Neuron (in vitro differentiated cells): ENCODE measurements at regions not wholly inside any gene's neighbourhood (a gene's known extent, or its start where the extent isn't known, plus 50 kb on each side); places are given as distances from the start of the nearest gene placed in this dataset.
A peak's percentile ranks its signal among the peaks of the same experiment; 100 is the strongest.

ENCODE experiments used
- H2AFZ ChIP-seq: one replicate; pipeline ENCODE4 v1.6.1; 2013; ENCODE audit warnings: low read depth, mild to moderate bottlenecking, inconsistent platforms, low read length, moderate library complexity
- H3K27me3 ChIP-seq: one replicate; pipeline ENCODE4 v1.6.1; 2013; ENCODE audit warnings: low read length; ENCODE audit not compliant: insufficient read depth
- H3K36me3 ChIP-seq: one replicate; pipeline ENCODE4 v1.6.1; 2013; ENCODE audit warnings: low read length; ENCODE audit not compliant: insufficient read depth
- H3K4me1 ChIP-seq: one replicate; pipeline ENCODE4 v1.6.1; 2013; ENCODE audit warnings: low read length; ENCODE audit not compliant: insufficient read depth
- H3K4me3 ChIP-seq: 2 replicates; pipeline ENCODE4 v1.5.1; 2013; ENCODE audit warnings: mild to moderate bottlenecking, low read length, moderate library complexity
- H3K9me3 ChIP-seq: one replicate; pipeline ENCODE4 v1.6.1; 2013; ENCODE audit warnings: low read length

DNA sequence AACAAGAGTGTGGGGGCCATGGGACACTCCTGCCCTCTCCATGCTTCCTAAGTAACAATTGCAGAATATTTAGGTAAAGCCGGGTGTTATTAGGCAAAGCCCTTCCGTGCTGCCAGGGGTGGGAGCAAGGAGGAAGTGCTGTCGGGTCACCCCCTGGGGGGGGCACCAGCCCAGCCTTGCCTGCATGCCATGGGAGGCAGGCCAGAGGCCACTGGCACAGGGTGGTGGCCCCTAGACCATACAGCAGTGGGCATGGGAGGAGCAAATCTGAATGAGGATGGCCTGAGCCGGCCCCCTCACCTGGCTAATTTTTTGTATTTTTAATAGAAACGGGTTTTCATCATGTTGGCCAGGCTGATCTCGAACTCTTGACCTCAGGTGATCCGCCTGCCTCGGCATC lies 355.7 kb upstream of the CDH8 start:
- Histone ChIP-seq H3K36me3 (no peaks in the 10 kb centered on the region), H3K27me3 (no peaks in the 10 kb centered on the region), H3K9me3 (no peaks in the 10 kb centered on the region), H2AFZ (no peak overlapping the region), H3K4me1 (no peaks in the 10 kb centered on the region), H3K4me3 (no peak overlapping the region)

DNA sequence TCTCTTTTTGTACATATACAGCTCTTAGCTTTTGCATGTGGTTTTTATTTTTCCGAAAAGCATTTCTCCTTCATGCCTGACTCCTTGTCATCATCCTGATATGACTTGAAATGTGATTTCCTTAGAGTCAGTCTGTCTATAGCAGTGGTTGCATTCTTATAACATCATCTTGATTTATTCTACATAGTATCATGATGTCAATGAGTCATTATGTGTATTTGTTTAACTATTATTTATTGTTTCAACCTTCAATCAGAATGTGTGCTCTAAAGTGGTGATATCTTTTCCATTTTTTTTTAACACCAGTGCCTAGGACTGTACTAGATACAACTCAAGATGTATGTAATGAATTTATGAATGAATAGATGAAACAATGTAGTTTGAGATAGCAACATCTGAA lies 354.9 kb upstream of the CDH8 start:
- Histone ChIP-seq H3K4me3 (no peak overlapping the region), H3K27me3 (no peaks in the 10 kb centered on the region), H3K9me3 (no peaks in the 10 kb centered on the region), H3K36me3 (no peaks in the 10 kb centered on the region), H3K4me1 (no peaks in the 10 kb centered on the region), H2AFZ (no peak overlapping the region)

DNA sequence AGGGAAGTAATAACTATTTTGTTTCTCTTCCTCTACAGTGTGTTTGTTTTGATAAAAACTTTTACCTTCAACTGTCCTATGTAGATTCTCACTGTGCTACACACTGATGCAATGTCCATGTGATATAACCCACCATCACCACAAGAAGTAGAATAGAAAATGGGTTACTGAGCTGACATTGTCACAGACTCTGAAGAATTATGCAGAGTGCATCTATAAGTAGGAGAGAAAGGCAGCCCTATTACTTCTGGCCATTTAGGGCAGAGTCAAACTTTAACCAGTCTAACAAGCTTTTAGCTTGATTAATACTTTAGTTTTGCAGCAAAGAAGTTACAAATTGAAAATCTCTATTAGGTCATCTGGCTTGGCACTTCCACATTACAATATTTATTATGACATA lies 354.0 kb upstream of the CDH8 start:
- no peaks in the 10 kb centered on the region for H3K36me3 ChIP-seq
- H3K9me3 ChIP-seq = no peaks in the 10 kb centered on the region
- no peak overlapping the region for H3K4me3 ChIP-seq
- H3K4me1 ChIP-seq = no peaks in the 10 kb centered on the region
- no peak overlapping the region for H2AFZ ChIP-seq
- H3K27me3 ChIP-seq = no peaks in the 10 kb centered on the region

DNA sequence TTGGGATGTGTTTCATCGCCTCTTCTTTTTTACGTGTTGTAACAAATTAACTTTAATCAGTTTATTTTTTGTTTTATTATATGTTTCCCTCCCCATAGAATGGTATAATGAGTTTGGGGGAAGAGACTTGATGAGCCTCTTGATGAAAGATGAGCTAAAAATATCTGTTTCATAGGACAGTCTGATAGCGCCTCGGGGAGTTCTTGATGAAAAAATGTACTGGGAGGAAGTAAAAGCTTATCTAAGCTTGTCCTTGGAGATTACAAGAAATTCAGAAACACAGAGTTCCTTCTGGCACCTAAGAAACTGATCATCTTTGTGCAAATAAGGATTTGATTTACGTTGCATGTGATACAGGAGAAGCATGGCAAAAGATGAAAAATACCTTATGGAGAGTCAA lies 350.2 kb upstream of the CDH8 start:
- no peaks in the 10 kb centered on the region for H3K27me3 ChIP-seq
- H3K9me3 ChIP-seq = no peaks in the 10 kb centered on the region
- H3K36me3 ChIP-seq = no peaks in the 10 kb centered on the region
- no peaks in the 10 kb centered on the region for H3K4me1 ChIP-seq
- H2AFZ ChIP-seq = no peak overlapping the region
- no peak overlapping the region for H3K4me3 ChIP-seq

DNA sequence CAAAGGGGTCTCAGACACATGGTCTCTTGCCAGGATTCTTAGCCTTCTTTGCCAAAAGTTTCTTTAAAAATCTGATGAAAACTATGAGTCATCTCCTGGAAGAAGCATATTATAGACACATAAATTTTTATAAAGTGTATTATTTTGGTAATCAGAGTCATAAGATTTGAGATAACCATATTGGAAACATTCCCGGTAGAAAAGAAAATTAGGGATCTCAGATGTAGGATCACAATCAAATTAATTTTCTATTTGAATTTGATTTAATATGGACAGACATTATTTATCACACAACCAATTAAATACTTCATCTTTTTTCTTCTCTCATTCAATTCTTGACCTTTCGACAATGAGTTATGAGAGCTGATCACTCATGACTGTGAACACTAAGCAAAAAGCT lies 347.7 kb upstream of the CDH8 start:
- no peaks in the 10 kb centered on the region for H3K27me3 ChIP-seq
- no peak overlapping the region for H3K4me3 ChIP-seq
- no peaks in the 10 kb centered on the region for H3K9me3 ChIP-seq
- H2AFZ ChIP-seq = no peak overlapping the region
- H3K36me3 ChIP-seq = no peaks in the 10 kb centered on the region
- H3K4me1 ChIP-seq = no peaks in the 10 kb centered on the region

DNA sequence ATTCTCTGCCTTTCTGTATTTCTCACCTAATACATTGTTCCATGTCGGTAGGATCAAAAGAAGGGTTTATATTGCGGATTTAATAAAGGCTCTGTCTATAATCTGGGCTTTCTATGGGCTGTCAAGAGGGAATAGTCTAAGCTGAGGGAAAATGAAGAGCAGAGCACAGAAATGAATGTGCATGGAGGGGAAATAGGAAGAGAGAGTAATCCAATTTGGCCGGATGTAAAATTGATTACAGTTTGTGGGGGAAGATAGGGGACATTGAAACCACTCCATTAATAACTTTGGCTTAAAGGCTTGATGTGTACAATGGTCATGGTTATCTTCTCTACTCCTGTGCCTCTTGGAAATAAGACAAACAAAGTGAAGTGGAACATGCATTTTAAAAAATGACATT lies 334.2 kb upstream of the CDH8 start:
- H2AFZ ChIP-seq = no peak overlapping the region
- no peaks in the 10 kb centered on the region for H3K36me3 ChIP-seq
- H3K9me3 ChIP-seq = no peaks in the 10 kb centered on the region
- no peaks in the 10 kb centered on the region for H3K27me3 ChIP-seq
- peaks cover 3% of the 10 kb centered on the region for H3K4me1 ChIP-seq
- no peak overlapping the region for H3K4me3 ChIP-seq

DNA sequence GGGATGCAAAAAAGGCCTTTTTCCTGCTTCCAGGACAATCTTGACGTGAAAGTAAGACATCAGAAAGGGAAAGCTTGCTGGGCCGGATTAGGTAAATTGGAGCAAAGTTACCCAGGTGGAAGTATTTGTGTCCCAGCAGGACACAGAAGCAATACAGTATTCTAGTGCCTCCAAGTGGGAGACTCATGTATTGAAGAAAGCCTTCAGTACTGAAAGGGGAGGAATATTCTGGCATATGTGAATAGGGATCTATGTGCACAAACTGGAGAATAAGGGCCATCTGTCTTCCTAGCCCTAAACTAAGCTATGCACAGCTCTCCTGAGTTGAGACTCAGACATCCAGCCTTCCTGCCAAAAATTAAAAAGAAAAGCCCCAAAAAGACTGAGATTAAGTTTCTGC lies 327.3 kb upstream of the CDH8 start:
- H3K4me1 ChIP-seq = peaks cover 3% of the 10 kb centered on the region
- H3K4me3 ChIP-seq = no peak overlapping the region
- no peaks in the 10 kb centered on the region for H3K9me3 ChIP-seq
- no peaks in the 10 kb centered on the region for H3K27me3 ChIP-seq
- H3K36me3 ChIP-seq = no peaks in the 10 kb centered on the region
- H2AFZ ChIP-seq = no peak overlapping the region

DNA sequence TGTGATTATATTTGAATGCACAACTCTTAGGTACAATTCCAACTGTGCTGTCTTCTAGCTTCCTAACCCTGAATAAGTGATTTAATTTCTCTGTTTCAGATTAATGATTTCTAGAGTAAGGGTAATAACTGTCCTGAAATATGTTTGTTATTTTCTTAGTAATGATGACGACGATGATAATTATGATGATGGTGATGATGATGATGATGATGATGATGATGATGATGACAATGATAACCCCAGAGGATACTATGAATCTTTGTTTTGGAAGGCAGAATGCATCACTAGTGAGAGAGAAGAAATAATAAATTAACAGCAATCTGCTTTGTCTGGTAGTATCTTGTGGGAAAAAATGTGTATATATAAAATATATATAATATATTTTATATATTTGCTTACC lies 317.1 kb upstream of the CDH8 start:
- Histone ChIP-seq H3K27me3 (no peaks in the 10 kb centered on the region), H3K4me3 (no peak overlapping the region), H2AFZ (no peak overlapping the region), H3K9me3 (no peaks in the 10 kb centered on the region), H3K4me1 (no peaks in the 10 kb centered on the region), H3K36me3 (no peaks in the 10 kb centered on the region)

DNA sequence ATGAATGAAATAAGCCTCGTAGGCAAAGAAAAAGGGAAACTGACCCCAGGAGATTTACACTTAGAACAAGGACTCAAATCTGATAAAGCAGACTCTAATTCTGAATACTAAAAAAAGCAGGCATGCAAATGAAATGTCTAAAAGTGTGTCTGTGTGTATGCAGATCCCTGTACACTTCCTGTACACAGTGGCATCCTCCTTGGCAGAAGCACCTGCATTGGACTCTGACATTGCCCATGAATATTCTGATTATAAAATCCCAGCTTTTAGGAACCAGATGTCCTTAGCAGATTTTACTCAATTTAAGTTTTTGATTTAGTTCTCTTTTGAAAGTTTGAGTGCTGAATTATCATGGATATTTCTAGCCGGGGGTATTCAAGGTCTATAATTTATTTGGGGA lies 306.0 kb upstream of the CDH8 start:
- Histone ChIP-seq H3K27me3 (no peaks in the 10 kb centered on the region), H2AFZ (peak overlapping the region; percentile 87), H3K4me3 (no peak overlapping the region), H3K4me1 (peaks cover 11% of the 10 kb centered on the region), H3K9me3 (no peaks in the 10 kb centered on the region), H3K36me3 (no peaks in the 10 kb centered on the region)

DNA sequence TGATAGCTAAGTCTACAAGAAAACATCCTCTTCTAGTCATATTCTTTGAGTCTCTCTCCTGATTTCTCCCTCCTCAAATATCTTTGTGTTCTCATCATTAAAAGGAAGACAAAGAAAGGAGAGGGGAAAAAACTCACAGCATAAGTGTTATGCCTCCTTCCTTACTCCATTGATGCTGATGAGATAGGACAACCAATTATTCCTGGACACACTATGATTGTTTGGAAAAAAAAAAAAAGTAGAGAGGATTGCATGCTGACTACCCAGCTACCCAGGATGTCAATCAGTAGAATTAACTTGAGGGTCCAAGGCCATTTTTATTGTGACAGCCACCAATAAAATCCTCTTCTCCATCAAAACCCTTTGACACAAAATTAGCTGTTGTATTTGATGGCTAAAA lies 299.1 kb upstream of the CDH8 start:
- no peaks in the 10 kb centered on the region for H3K27me3 ChIP-seq
- H3K36me3 ChIP-seq = no peaks in the 10 kb centered on the region
- no peak overlapping the region for H3K4me3 ChIP-seq
- no peaks in the 10 kb centered on the region for H3K4me1 ChIP-seq
- peak overlapping the region; percentile 36 for H2AFZ ChIP-seq
- no peaks in the 10 kb centered on the region for H3K9me3 ChIP-seq

DNA sequence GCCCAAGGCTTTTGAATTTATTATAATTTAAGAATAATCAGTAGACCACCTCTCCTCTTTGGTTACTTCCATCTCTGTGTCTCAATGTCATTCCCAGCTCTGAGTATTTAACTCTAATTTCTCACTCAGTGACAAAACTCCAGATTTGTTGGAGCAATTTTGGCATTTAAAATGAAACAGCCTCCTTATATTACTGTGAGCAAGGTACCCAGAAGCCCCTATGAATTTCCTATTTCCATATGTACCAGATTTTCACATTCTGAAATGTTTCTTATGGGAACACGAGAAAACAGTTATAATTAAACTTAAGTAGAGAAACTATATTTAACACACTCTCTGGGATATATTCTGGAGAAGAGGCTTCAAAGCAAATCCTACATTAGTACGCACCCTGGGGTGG lies 285.4 kb upstream of the CDH8 start:
- Histone ChIP-seq H3K9me3 (no peaks in the 10 kb centered on the region), H3K36me3 (no peaks in the 10 kb centered on the region), H2AFZ (no peak overlapping the region), H3K4me3 (no peak overlapping the region), H3K4me1 (no peaks in the 10 kb centered on the region), H3K27me3 (no peaks in the 10 kb centered on the region)

DNA sequence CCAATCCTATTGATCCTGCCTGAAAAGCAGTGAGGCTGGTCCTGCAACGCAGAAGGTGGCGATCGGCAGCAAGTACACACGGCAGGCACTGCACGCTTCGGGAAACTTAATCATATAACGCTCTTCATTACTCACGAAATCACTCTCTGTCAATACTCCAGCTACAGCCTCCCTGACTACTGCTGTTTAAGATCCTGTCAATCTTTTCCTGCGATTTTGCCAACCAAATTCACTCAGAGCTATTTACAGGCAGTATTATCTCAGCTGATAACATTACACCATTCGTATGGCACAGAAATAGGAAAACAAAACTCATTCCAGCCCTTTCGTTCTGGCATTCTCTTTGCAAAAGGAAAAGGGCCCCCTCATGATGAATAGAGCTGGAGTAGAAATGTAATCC lies 262.4 kb upstream of the CDH8 start:
- no peak overlapping the region for H3K4me3 ChIP-seq
- H3K27me3 ChIP-seq = no peaks in the 10 kb centered on the region
- no peaks in the 10 kb centered on the region for H3K36me3 ChIP-seq
- no peaks in the 10 kb centered on the region for H3K4me1 ChIP-seq
- no peaks in the 10 kb centered on the region for H3K9me3 ChIP-seq
- H2AFZ ChIP-seq = peak overlapping the region; percentile 54

DNA sequence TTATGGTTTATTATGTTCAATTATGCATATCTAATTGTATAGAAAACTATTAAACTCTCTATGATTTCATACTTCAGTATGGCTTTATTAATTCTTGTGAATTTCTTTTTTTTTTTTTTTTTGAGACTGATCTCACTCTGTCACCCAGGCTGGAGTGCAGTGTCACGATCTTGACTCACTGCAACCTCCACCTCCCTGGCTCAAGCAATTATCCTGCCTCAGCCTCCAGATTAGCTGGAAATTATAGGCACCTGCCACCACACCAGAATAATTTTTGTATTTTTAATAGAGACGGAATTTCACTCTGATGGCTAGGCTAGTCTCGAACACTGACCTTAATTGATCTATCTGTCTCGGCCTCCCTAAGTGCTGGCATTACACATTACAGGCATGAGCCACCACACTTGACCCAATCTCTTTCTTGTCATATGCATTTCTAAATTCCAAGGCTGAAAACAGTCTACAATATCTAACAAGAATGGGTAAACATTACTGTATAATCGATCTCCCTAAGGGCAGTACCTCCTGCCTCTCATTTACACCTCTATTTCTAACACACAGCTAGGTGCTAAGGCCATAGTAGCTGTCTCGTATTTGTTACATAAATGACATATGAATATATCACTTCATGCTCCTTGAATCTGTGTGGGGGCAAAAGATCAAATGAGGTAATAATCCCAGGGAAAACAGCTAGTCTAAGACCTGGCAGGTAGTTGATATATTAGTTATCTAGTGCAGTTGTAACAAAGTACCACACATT lies 258.2 kb upstream of the CDH8 start:
- H2AFZ ChIP-seq = no peak overlapping the region
- no peaks in the 10 kb centered on the region for H3K27me3 ChIP-seq
- H3K4me1 ChIP-seq = no peaks in the 10 kb centered on the region
- H3K9me3 ChIP-seq = peaks cover 2% of the 10 kb centered on the region
- H3K36me3 ChIP-seq = no peaks in the 10 kb centered on the region
- no peak overlapping the region for H3K4me3 ChIP-seq

DNA sequence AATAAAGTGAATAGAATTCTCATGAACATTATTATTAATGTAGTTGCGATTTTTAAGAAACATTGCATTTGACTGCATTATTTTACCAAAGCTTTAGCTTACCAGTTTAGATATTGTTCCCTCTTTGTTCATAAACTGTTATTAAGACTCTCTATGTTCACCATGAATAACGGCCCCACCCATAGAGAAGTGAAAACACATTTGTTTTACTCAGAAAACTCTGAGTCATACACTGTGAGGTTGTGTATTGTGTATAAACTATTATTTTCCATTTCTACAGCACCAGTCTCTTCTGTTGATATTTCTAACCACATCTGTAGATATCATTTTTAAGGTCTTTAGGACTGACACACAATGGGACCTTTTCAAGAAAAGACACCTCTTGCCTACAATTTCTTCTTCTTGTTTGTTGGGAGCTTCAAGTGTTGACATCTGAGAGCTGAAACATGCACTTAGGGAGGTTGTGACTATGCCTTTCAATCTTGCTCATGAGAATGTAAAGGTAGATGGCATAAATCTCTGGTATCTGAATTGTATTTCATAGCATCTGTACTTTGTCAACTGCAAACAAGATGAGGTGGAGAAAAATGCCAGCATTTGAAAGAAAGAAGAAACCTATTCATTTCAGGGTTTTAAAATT lies 252.9 kb upstream of the CDH8 start:
- Histone ChIP-seq H3K27me3 (no peaks in the 10 kb centered on the region), H3K4me3 (no peak overlapping the region), H2AFZ (no peak overlapping the region), H3K4me1 (no peaks in the 10 kb centered on the region), H3K9me3 (peaks cover 2% of the 10 kb centered on the region), H3K36me3 (no peaks in the 10 kb centered on the region)
